NOMO-1 (cell line): ENCODE measurements at regions not wholly inside any gene's neighbourhood (a gene's known extent, or its start where the extent isn't known, plus 50 kb on each side); places are given as distances from the start of the nearest gene placed in this dataset.

Source experiments
- DNase-seq, 2 experiments: peaks; one replicate each; lab custom pipeline; 2025; ENCODE audit not compliant: unreplicated experiment in 2 of 2; lab: John Stamatoyannopoulos, UW

DNA sequence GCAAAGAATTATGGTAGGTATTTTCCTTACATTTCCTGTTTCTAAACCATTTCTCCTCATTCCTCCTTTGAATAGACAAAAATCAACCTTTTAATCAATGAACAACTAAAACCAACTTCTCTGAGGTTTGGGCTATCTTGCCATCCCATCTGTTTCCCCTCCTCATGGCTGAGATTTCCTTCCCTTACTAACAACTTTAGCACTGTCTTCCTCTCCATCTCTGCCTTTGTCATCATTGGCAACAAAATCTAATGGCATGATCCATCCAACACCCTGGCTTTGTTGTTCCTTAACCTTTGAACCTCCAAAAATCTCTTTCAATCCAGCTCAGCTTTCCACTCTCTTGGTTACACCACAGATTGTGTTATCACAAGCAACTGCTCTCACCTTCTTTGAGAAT is 95.3 kb upstream of the FAM136A start:
- DNase-seq, result no peak

DNA sequence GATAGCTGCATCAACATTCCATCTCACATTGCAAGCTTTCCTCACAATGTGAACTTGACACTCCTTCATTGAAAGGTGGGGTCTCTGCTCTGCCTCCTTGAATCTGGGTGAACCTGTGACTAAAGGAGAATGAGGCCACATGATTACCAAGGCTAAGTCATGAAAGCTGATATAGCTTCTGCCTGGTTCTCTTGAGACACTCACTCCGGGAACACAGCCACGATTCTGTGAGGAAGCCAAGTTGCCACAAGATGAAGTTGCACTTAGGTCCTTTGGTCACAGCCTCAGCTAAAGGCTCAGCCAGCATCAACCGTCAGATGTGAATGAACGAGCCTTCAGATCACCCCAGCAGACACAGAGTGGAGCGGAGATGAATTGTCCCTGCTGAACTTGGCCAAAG is 94.7 kb upstream of the FAM136A start:
- DNase-seq, result no peak

GRCh38 chr2:70393881-70394280 is 92.0 kb upstream of the FAM136A start:
- DNase-seq, result no peak

- no peak for DNase-seq
Measured at GRCh38 chr2:70391988-70392387, 90.1 kb upstream of the FAM136A start.

- DNase-seq, result no peak
Measured at GRCh38 chr2:70391259-70391658, 89.4 kb upstream of the FAM136A start.

- no peak for DNase-seq
Measured at GRCh38 chr2:70388813-70389212, 86.9 kb upstream of the FAM136A start.

GRCh38 chr2:70388128-70388527 is 86.3 kb upstream of the FAM136A start:
- no peak for DNase-seq

GRCh38 chr2:70385966-70386595 is 84.2 kb upstream of the FAM136A start:
- no peak for DNase-seq

DNA sequence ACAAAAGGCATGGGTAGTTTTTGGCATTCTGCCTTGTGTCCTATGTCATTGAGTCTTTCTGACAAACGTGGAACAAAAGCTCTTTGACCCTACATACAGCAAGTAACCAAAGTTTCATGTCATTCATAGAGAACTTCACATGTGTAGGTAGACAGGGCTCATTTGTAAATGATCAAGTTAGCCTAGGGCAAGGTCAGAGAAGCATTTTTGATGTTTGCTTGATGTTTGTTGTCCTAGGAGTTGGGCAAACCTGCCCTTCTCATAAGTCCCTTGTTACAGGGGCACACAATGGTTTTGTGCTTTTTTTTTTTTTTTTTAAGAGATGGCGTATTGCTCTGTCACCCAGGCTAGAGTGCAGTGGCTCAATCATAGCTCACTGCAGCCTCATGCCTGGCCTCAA is 83.3 kb upstream of the FAM136A start:
- no peak for DNase-seq

- no peak for DNase-seq
Measured at GRCh38 chr2:70381821-70382220, 80.0 kb upstream of the FAM136A start.

DNA sequence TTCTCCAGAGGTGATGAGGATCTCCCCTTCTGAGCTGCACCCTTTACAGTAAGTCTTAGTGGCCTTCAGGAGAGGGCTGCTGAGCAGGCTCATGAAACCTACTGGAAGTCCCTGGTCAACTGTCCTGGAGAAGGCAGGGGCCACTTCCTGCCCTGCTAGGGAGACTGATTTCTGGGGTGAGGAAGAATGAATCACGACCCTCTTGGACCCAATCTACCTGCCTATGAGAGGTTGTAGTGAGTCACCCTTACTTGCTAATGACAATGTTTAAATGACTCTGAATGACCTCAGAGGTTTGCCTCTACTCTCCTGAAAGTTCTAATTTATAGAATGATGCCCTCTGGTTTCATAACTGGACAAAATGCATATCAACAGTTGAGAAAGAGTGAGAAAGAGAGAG is 79.4 kb upstream of the FAM136A start:
- no peak for DNase-seq

GRCh38 chr2:70380621-70381020 is 78.8 kb upstream of the FAM136A start:
- peak in 1 of 2 experiments; percentile 49 for DNase-seq

DNA sequence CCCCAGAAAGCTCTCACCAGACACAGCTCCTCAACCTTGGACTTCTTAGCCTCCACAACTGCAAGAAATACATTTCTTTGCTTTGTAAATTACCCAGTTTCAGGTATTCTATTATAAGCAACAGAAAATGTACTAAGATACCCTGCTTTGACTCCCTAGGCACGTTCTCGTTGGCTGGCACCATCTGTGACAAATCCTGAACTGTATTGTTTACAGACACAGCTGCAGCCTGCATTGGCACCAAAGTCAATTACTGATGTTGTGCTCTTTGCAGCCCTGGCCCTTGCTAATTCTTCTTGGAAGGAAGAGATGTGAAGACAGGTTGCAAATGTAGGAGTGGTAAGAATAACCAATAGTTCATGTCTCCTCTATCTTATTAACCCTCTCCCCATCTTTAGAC is 72.7 kb upstream of the FAM136A start:
- no peak for DNase-seq

- no peak for DNase-seq
Measured at GRCh38 chr2:70371753-70372152, 69.9 kb upstream of the FAM136A start.

GRCh38 chr2:70369082-70369481 is 67.2 kb upstream of the FAM136A start:
- DNase-seq, result no peak

GRCh38 chr2:70368545-70368944 is 66.7 kb upstream of the FAM136A start:
- no peak for DNase-seq

GRCh38 chr2:70367722-70368323 is 66.0 kb upstream of the FAM136A start:
- DNase-seq, result no peak

DNA sequence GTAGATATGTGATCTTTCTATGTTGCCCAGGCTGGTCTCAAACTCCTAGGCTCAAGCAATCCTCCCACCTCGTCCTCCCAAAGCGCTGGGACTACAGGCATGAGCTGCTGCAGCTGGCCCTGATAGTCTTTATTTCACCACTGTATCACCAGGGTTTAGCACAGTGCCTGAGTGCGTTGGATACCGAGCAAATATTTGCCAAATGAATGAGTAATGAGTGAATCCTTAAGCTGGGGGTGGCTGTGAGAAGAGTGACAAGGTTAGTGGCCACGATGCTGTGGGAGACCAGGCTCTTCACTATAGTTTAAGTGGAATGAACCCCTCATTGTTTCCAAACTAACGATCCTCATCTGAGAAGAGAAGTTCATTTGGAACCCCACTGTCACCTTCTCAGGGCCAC is 60.8 kb upstream of the FAM136A start:
- no peak for DNase-seq

DNA sequence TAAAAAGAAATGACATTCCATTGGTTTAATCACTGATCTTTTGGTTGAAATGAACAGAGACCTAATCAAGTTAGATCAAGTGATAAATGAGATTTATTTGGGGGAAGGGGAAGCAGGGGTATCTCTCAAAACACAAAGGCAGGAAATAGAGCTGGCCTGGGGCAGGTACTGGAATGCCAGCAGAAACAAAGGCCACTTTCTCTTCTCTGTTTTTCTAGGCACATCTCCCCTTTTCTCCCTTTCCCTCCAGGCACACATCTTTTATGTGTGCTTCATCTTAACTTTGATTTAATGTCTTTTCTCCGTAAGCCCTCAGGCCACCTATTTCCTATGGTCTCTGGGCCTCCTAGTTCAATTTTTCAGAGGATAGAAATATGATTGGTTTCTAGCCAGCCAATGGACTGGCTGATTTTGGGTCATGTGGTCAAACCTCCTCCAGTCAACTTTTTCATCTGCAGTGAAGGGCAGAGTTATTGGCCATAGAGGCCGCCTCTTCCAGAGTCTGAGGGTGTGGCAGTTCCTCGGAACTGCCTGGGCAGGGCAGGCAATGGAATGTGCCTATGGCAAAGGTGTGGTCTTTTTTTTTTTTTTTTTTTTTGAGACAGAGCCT is 58.9 kb upstream of the FAM136A start:
- DNase-seq, result no peak

DNA sequence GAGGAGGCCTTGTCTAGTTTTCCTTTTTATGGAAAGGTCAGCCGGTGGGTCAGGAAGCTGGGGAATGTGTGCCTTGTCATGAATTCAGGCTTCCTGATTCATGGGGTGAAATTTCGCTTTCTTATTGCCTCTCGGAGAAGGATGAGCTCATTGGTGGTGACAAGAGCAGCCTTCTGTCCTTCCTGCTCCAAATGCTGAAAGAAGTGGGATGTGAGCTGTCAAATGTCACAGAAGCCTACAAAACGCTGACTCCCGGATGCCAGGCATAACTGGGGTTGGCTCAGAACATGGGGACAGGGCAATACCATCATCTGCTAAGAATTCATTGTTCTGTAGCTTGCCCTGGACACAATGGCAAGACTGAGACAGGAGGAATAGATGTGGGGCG is 55.8 kb upstream of the FAM136A start:
- DNase-seq, result no peak

DNA sequence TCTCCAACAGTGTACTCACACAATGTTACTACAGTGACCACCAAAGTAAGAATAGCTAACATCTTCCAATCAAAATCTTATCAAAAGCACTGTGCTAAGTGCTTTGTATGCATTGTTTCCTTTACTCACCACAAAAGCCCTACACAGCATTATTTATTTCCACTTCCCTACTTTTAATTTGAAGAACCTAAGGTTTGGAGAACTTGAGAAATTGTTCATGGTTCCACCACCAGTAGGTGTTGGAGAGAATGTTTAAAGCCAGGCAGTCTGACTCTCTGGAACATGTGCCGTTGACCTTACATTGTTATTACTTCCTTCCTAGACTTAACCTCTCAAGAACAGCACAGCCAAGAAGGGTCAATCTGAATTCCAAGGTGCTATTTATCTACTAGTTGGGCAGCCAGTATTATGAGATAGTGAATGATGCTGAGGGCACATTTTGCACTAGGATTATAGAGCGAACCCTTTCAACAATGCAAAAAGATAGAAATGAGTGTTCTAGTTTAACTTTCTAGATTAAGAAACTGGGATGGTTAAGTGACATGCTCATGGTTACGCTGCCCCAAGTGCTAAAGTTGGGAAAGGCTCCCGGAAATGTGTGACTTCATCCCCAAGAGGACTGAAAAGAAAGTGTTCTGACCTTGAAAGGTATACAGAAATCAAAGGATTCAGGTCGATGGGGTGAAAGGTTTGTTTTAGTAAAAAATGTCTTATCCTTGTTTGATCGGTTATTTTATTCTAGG is 55.2 kb upstream of the FAM136A start:
- peak in 1 of 2 experiments; percentile 59 for DNase-seq
